Fibroblast of lung (primary cell): ENCODE measurements at regions not wholly inside any gene's neighbourhood (a gene's known extent, or its start where the extent isn't known, plus 50 kb on each side); places are given as distances from the start of the nearest gene placed in this dataset.

Experiments
- DNase-seq, 2 donors: peaks; one replicate each; pipeline versions ENCODE4 v3.0.0 to v3.0.0-alpha.2; 2010; ENCODE audit warnings: low read depth in 2 of 2
- H2AFZ ChIP-seq: 2 replicates; pipeline ENCODE4 v1.5.1; 2012; ENCODE audit warnings: low read length, control low read depth, inconsistent platforms
- H3K27ac ChIP-seq: 2 replicates; pipeline ENCODE4 v1.5.1; 2011; ENCODE audit warnings: low read length, control low read depth; ENCODE audit not compliant: insufficient read depth
- H3K27me3 ChIP-seq: 2 replicates; pipeline ENCODE4 v1.5.1; 2011; ENCODE audit warnings: mild to moderate bottlenecking, low read length; ENCODE audit not compliant: control insufficient read depth, insufficient read depth
- H3K36me3 ChIP-seq: 2 replicates; pipeline ENCODE4 v1.5.1; 2011; ENCODE audit warnings: low read length; ENCODE audit not compliant: control insufficient read depth, insufficient read depth
- H3K4me1 ChIP-seq: 2 replicates; pipeline ENCODE4 v1.5.1; 2011; ENCODE audit warnings: low read length; ENCODE audit not compliant: control insufficient read depth, insufficient read depth; ENCODE audit errors: extremely low read depth
- H3K4me2 ChIP-seq: 2 replicates; pipeline ENCODE4 v1.5.1; 2011; ENCODE audit warnings: low read length, control low read depth; ENCODE audit not compliant: insufficient read depth; ENCODE audit errors: extremely low read depth
- H3K4me3 ChIP-seq, 4 experiments: fragments of 200-600 bp in 1 of 4; sonication (generic) in 1 of 4; replicated peaks in 1 of 4; 2 replicates each; pipeline ENCODE4 v1.5.1; 2011 to 2016; ENCODE audit warnings: low read length in 4 of 4, low read depth in 3 of 4, mild to moderate bottlenecking in 3 of 4, control low read depth in 2 of 4, inconsistent platforms in 1 of 4, mixed read lengths in 1 of 4; ENCODE audit not compliant: insufficient read depth in 1 of 4; ENCODE audit errors: control extremely low read depth in 1 of 4
- H3K79me2 ChIP-seq: 2 replicates; pipeline ENCODE4 v1.5.1; 2012; ENCODE audit warnings: mild to moderate bottlenecking, low read length, inconsistent platforms; ENCODE audit not compliant: control insufficient read depth, insufficient read depth
- H3K9ac ChIP-seq: 2 replicates; pipeline ENCODE4 v1.5.1; 2011; ENCODE audit warnings: mild to moderate bottlenecking, low read length, control low read depth; ENCODE audit not compliant: insufficient read depth
- H3K9me3 ChIP-seq: 2 replicates; pipeline ENCODE4 v1.5.1; 2012; ENCODE audit warnings: low read depth, low read length; ENCODE audit not compliant: control insufficient read depth, insufficient read depth
- H4K20me1 ChIP-seq: 2 replicates; pipeline ENCODE4 v1.5.1; 2011; ENCODE audit warnings: low read length; ENCODE audit not compliant: control insufficient read depth, insufficient read depth; ENCODE audit errors: extremely low read depth
- EZH2 ChIP-seq: IDR thresholded peaks from 2 replicates; pipeline ENCODE4 v1.5.1; 2012; ENCODE audit warnings: low read length, control low read depth, mild to moderate bottlenecking; ENCODE audit errors: missing control alignments
- TF ChIP-seq, protein P1 (sequence below), 2 donors: IDR thresholded peaks in 1 of 2; conservative IDR thresholded peaks in 1 of 2; 1 replicate in 1 of 2; 2 replicates in 1 of 2; pipeline ENCODE4 v1.5.1; 2011 to 2012; ENCODE audit warnings: low read length in 2 of 2, control low read depth in 1 of 2, inconsistent platforms in 1 of 2, low read depth in 1 of 2, mild to moderate bottlenecking in 1 of 2

DNA sequence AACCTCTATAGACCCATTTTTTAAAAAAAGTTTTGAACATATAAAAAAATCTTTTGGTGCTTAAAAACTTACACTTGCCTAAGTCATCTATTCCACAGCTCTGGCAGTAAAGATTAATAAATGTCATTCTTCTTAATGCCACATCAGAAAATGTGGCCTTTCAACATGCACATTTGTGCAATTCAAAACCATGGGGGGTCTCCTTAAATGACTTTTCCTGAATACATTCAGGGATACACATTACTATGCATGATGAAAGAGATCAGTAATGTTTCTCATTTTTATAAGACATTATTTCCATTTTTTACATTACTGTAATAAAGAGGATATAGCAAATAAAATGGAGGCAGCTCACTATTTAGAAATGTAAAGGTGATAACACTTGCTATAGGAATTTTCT lies 142.3 kb downstream of the RBM43 start:
- H3K36me3 ChIP-seq = no peaks in the 10 kb centered on the region
- H3K9me3 ChIP-seq = no peaks in the 10 kb centered on the region
- no peaks in the 10 kb centered on the region for H3K79me2 ChIP-seq
- no peaks in the 10 kb centered on the region for H3K4me1 ChIP-seq
- no peak for DNase-seq
- H3K4me2 ChIP-seq = no peak overlapping the region
- no peak overlapping the region for H2AFZ ChIP-seq
- H3K9ac ChIP-seq = no peak overlapping the region
- TF ChIP-seq EZH2 = no peak
- TF ChIP-seq, protein P1, sequence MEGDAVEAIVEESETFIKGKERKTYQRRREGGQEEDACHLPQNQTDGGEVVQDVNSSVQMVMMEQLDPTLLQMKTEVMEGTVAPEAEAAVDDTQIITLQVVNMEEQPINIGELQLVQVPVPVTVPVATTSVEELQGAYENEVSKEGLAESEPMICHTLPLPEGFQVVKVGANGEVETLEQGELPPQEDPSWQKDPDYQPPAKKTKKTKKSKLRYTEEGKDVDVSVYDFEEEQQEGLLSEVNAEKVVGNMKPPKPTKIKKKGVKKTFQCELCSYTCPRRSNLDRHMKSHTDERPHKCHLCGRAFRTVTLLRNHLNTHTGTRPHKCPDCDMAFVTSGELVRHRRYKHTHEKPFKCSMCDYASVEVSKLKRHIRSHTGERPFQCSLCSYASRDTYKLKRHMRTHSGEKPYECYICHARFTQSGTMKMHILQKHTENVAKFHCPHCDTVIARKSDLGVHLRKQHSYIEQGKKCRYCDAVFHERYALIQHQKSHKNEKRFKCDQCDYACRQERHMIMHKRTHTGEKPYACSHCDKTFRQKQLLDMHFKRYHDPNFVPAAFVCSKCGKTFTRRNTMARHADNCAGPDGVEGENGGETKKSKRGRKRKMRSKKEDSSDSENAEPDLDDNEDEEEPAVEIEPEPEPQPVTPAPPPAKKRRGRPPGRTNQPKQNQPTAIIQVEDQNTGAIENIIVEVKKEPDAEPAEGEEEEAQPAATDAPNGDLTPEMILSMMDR (conservative IDR thresholded peaks at IDR 0.05 in 1 of 2, IDR thresholded peaks at IDR 0.05 in 1 of 2; ENCODE audit: low read depth in 1 of 2, low read length in 2 of 2) = no peak
- no peaks in the 10 kb centered on the region for H3K27me3 ChIP-seq
- H4K20me1 ChIP-seq = no peaks in the 10 kb centered on the region
- no peak overlapping the region for H3K4me3 ChIP-seq
- H3K27ac ChIP-seq = no peak overlapping the region

DNA sequence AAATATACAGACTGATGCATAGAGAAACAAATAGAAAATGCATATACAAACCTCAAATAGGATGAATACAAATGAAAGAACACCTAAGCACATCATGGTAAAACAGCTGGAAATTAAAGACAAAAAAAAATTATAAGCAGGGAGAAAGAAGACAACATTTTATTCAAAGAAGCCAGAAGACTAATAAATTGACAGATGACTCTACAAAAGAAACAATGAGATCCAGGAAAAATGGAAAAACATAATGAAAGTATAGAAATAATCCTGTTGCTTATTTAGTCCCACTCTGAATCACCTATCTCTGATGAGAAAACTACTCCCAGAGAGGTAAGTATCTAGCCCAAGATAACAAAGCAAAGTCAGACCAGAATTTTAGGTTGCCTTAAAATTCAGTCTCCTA lies 143.4 kb downstream of the RBM43 start:
- no peak for TF ChIP-seq EZH2
- TF ChIP-seq, protein P1 (conservative IDR thresholded peaks at IDR 0.05 in 1 of 2, IDR thresholded peaks at IDR 0.05 in 1 of 2; ENCODE audit: low read depth in 1 of 2, low read length in 2 of 2) = no peak
- Histone ChIP-seq H3K4me3 (no peak overlapping the region), H3K9me3 (no peaks in the 10 kb centered on the region), H3K27me3 (no peaks in the 10 kb centered on the region), H3K27ac (no peak overlapping the region), H3K9ac (no peak overlapping the region), H3K4me2 (no peak overlapping the region), H3K79me2 (no peaks in the 10 kb centered on the region), H2AFZ (no peak overlapping the region), H3K4me1 (no peaks in the 10 kb centered on the region), H3K36me3 (no peaks in the 10 kb centered on the region), H4K20me1 (no peaks in the 10 kb centered on the region)
- no peak for DNase-seq

DNA sequence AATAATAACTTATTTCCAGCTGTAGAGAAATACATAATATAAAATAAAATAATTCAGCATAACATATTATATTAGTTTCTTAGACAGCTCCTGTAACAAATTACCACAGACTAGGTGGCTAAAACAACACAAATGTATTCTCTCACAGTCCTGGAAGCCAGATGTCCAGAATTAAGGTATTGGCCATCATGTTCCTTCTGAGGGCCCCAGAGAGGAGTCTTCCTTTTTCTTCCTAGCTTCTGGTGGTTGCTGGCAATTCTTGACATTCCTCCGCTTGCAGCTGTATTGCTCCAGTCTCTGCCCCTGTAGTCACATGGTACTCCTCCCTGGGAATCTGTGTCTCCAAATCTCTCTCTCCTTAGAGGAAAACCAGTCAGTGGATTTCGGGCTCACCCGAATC lies 146.8 kb downstream of the RBM43 start:
- TF ChIP-seq EZH2 = no peak
- TF ChIP-seq, protein P1 (conservative IDR thresholded peaks at IDR 0.05 in 1 of 2, IDR thresholded peaks at IDR 0.05 in 1 of 2; ENCODE audit: low read depth in 1 of 2, low read length in 2 of 2) = no peak
- Histone ChIP-seq H3K9ac (no peak overlapping the region), H2AFZ (no peak overlapping the region), H3K27ac (no peak overlapping the region), H3K36me3 (no peaks in the 10 kb centered on the region), H3K4me2 (no peak overlapping the region), H3K4me3 (no peak overlapping the region), H3K27me3 (no peaks in the 10 kb centered on the region), H3K9me3 (no peaks in the 10 kb centered on the region), H4K20me1 (no peaks in the 10 kb centered on the region), H3K4me1 (no peaks in the 10 kb centered on the region), H3K79me2 (no peaks in the 10 kb centered on the region)
- peak in 1 of 2 donors; percentile 9 for DNase-seq
